T-cell (primary cell): ENCODE measurements at regions not wholly inside any gene's neighbourhood (a gene's known extent, or its start where the extent isn't known, plus 50 kb on each side); places are given as distances from the start of the nearest gene placed in this dataset.

ENCODE experiments used
- ATAC-seq, 4 experiments: fragments of 200-7000 bp in 3 of 4; fragments of 150-1000 bp in 1 of 4; cut with Tn5 transposase; replicated peaks in 1 of 4; 1 replicate in 3 of 4; 2 replicates in 1 of 4; pipeline ENCODE4 v1.10.0; 2021; ENCODE audit warnings: moderate library complexity in 3 of 4, mild to moderate bottlenecking in 2 of 4, moderate number of reproducible peaks in 1 of 4
- CTCF ChIA-PET, 2 donors: fragments of 300-600 bp; sonication (Branson Sonifier 250); formaldehyde crosslinking; loops; one replicate each; lab custom pipeline; 2022; ENCODE audit warnings: antibody characterized with exemption in 2 of 2; lab: Charles Lee
- POLR2A ChIA-PET, 2 donors: fragments of 300-600 bp; sonication (Branson Sonifier 250); formaldehyde crosslinking; loops; one replicate each; lab custom pipeline; 2022; ENCODE audit warnings: antibody characterized with exemption in 2 of 2; lab: Charles Lee
- DNase-seq, 35 experiments: peaks; one replicate each; pipeline versions ENCODE4 v3.0.0 to v3.0.0-alpha.2; 2013 to 2023
- H3K27ac ChIP-seq: one replicate; pipeline ENCODE4 v1.5.1; 2013; ENCODE audit warnings: low read length
- H3K27me3 ChIP-seq, 2 experiments: replicated peaks in 1 of 2; 1 replicate in 1 of 2; 2 replicates in 1 of 2; pipeline versions ENCODE4 v1.6.1 to v1.7.0; 2013; ENCODE audit warnings: low read length in 1 of 2, mixed read lengths in 1 of 2; ENCODE audit not compliant: control insufficient read depth in 2 of 2, insufficient read depth in 2 of 2; ENCODE audit errors: extremely low read depth in 1 of 2
- H3K36me3 ChIP-seq, 2 donors: 1 replicate in 1 of 2; 2 replicates in 1 of 2; pipeline versions ENCODE4 v1.6.1 to v1.7.0; 2013; ENCODE audit warnings: low read length in 1 of 2; ENCODE audit not compliant: control insufficient read depth in 2 of 2, insufficient read depth in 1 of 2; ENCODE audit errors: extremely low read depth in 1 of 2
- H3K4me1 ChIP-seq, 2 experiments: 1 replicate in 1 of 2; 2 replicates in 1 of 2; pipeline versions ENCODE4 v1.6.1 to v1.7.0; 2013; ENCODE audit warnings: low read length in 2 of 2, mixed read lengths in 1 of 2; ENCODE audit not compliant: insufficient read depth in 2 of 2, control insufficient read depth in 1 of 2; ENCODE audit errors: extremely low read depth in 1 of 2
- H3K4me3 ChIP-seq, 2 donors: 1 replicate in 1 of 2; 2 replicates in 1 of 2; pipeline versions ENCODE4 v1.5.1 to v1.7.0; 2013; ENCODE audit warnings: mild to moderate bottlenecking in 2 of 2, low read length in 1 of 2, moderate library complexity in 1 of 2; ENCODE audit not compliant: control insufficient read depth in 1 of 2; ENCODE audit errors: extremely low read depth in 1 of 2
- H3K9me3 ChIP-seq: 2 replicates; pipeline ENCODE4 v1.7.0; 2013
- H3K27ac Mint-ChIP-seq, 2 donors: one replicate each; pipeline ENCODE4 v1.8.0; 2020 to 2021; ENCODE audit warnings: mild to moderate bottlenecking in 2 of 2, mixed read lengths in 2 of 2
- H3K27me3 Mint-ChIP-seq, 2 donors: one replicate each; pipeline ENCODE4 v1.8.0; 2021 to 2022; ENCODE audit warnings: mixed read lengths in 2 of 2
- H3K36me3 Mint-ChIP-seq: one replicate; pipeline ENCODE4 v1.8.0; 2021; ENCODE audit warnings: mixed read lengths
- H3K4me1 Mint-ChIP-seq, 3 donors: one replicate each; pipeline ENCODE4 v1.8.0; 2020 to 2022; ENCODE audit warnings: mixed read lengths in 3 of 3, mild to moderate bottlenecking in 1 of 3
- H3K4me3 Mint-ChIP-seq, 3 donors: one replicate each; pipeline ENCODE4 v1.8.0; 2020 to 2022; ENCODE audit warnings: mild to moderate bottlenecking in 3 of 3, mixed read lengths in 3 of 3, moderate library complexity in 3 of 3
- H3K9me3 Mint-ChIP-seq, 3 donors: one replicate each; pipeline ENCODE4 v1.8.0; 2020 to 2022; ENCODE audit warnings: mixed read lengths in 3 of 3
- WGBS: methylation state at CpG from one replicate; pipeline ENCODE4 v1.1.5; 2013; ENCODE audit warnings: missing lambda C conversion rate; ENCODE audit not compliant: insufficient coverage; 5-methylcytosine and 5-hydroxymethylcytosine counted together

GRCh38 chr2:19659024-19659792, 242.6 kb downstream of the TTC32 start:
- Histone ChIP-seq H3K4me3 (no peak overlapping the region), H3K4me1 (no peaks in the 10 kb centered on the region), H3K27me3 (peaks cover 0 to 6% of the 10 kb centered on the region in 2 experiments), H3K9me3 (no peaks in the 10 kb centered on the region), H3K27ac (no peak overlapping the region), H3K36me3 (no peaks in the 10 kb centered on the region)
- Mint-ChIP-seq H3K4me3 (no peak overlapping the region), H3K4me1 (no peaks in the 10 kb centered on the region), H3K9me3 (no peaks in the 10 kb centered on the region), H3K36me3 (no peaks in the 10 kb centered on the region), H3K27me3 (peaks cover 7 to 13% of the 10 kb centered on the region in 2 donors), H3K27ac (no peak overlapping the region)
- CTCF ChIA-PET, result no interaction called here
- 60% methylated on average over 3 of the region's 3 CpGs for WGBS
- no peak for ATAC-seq
- DNase-seq, result no peak
- POLR2A ChIA-PET, result no interaction called here

GRCh38 chr2:19656011-19656410, 245.8 kb downstream of the TTC32 start:
- WGBS, result 83% methylated on average over 1 of the region's 1 CpG
- Histone ChIP-seq H3K9me3 (no peaks in the 10 kb centered on the region), H3K36me3 (no peaks in the 10 kb centered on the region), H3K27ac (no peak overlapping the region), H3K4me3 (no peak overlapping the region), H3K4me1 (no peaks in the 10 kb centered on the region), H3K27me3 (peaks cover 0 to 6% of the 10 kb centered on the region in 2 experiments)
- Mint-ChIP-seq H3K4me1 (no peaks in the 10 kb centered on the region), H3K4me3 (no peak overlapping the region), H3K27me3 (peaks cover 7% of the 10 kb centered on the region in 2 donors), H3K36me3 (no peaks in the 10 kb centered on the region), H3K27ac (no peak overlapping the region), H3K9me3 (no peaks in the 10 kb centered on the region)
- ChIA-PET POLR2A (no interaction called here), CTCF (no interaction called here)
- DNase-seq, result no peak
- ATAC-seq, result no peak

GRCh38 chr2:19654310-19655090, 247.3 kb downstream of the TTC32 start:
- Mint-ChIP-seq H3K4me1 (no peaks in the 10 kb centered on the region), H3K27me3 (peaks cover 10% of the 10 kb centered on the region in 2 donors), H3K36me3 (no peaks in the 10 kb centered on the region), H3K9me3 (no peaks in the 10 kb centered on the region), H3K27ac (no peak overlapping the region), H3K4me3 (no peak overlapping the region)
- Histone ChIP-seq H3K4me1 (no peaks in the 10 kb centered on the region), H3K4me3 (no peak overlapping the region), H3K9me3 (no peaks in the 10 kb centered on the region), H3K27me3 (peaks cover 0 to 6% of the 10 kb centered on the region in 2 experiments), H3K27ac (no peak overlapping the region), H3K36me3 (no peaks in the 10 kb centered on the region)
- ChIA-PET CTCF (no interaction called here), POLR2A (no interaction called here)
- no peak for DNase-seq
- ATAC-seq, result no peak
- WGBS, result 55% methylated on average over 4 of the region's 9 CpGs

- Mint-ChIP-seq H3K27me3 (peaks cover 10 to 17% of the 10 kb centered on the region in 2 donors), H3K4me3 (no peak overlapping the region), H3K27ac (no peak overlapping the region), H3K36me3 (no peaks in the 10 kb centered on the region), H3K9me3 (no peaks in the 10 kb centered on the region), H3K4me1 (no peaks in the 10 kb centered on the region)
- H3K36me3 ChIP-seq, result no peaks in the 10 kb centered on the region
- no peak for ATAC-seq
- H3K27ac ChIP-seq, result no peak overlapping the region
- no peak overlapping the region for H3K4me3 ChIP-seq
- 91% methylated on average over 10 of the region's 10 CpGs for WGBS
- DNase-seq, result no peak
- peaks cover 0 to 6% of the 10 kb centered on the region in 2 experiments for H3K27me3 ChIP-seq
- POLR2A ChIA-PET, result no interaction called here
- CTCF ChIA-PET, result interaction anchor here in 1 of 2 donors (0.6 kb wide), 1 partner anchor 1756 kb away, joined by 3 read pairs; no protein-coding TSS in a partner anchor
- H3K4me1 ChIP-seq, result no peaks in the 10 kb centered on the region
- no peaks in the 10 kb centered on the region for H3K9me3 ChIP-seq
Observed at GRCh38 chr2:19653509-19653908, 248.3 kb downstream of the TTC32 start.

GRCh38 chr2:19652811-19653210, 249.0 kb downstream of the TTC32 start:
- Mint-ChIP-seq H3K4me3 (no peak overlapping the region), H3K36me3 (no peaks in the 10 kb centered on the region), H3K27me3 (peaks cover 10 to 17% of the 10 kb centered on the region in 2 donors), H3K27ac (no peak overlapping the region), H3K4me1 (no peaks in the 10 kb centered on the region), H3K9me3 (no peaks in the 10 kb centered on the region)
- H3K4me3 ChIP-seq, result no peak overlapping the region
- no CpG with 5 or more reads among the region's 1 CpG for WGBS
- H3K4me1 ChIP-seq, result no peaks in the 10 kb centered on the region
- no peak for ATAC-seq
- H3K27ac ChIP-seq, result no peak overlapping the region
- ChIA-PET POLR2A (no interaction called here), CTCF (no interaction called here)
- H3K27me3 ChIP-seq, result peaks cover 0 to 6% of the 10 kb centered on the region in 2 experiments
- no peaks in the 10 kb centered on the region for H3K9me3 ChIP-seq
- H3K36me3 ChIP-seq, result no peaks in the 10 kb centered on the region
- no peak for DNase-seq

GRCh38 chr2:19651466-19651865, 250.3 kb downstream of the TTC32 start:
- DNase-seq (no peak), ATAC-seq (no peak)
- H3K27ac Mint-ChIP-seq, result no peak overlapping the region
- H3K4me3 Mint-ChIP-seq, result no peak overlapping the region
- POLR2A ChIA-PET, result no interaction called here
- no CpG with 5 or more reads among the region's 4 CpGs for WGBS
- H3K36me3 Mint-ChIP-seq, result no peaks in the 10 kb centered on the region
- H3K4me3 ChIP-seq, result no peak overlapping the region
- no peaks in the 10 kb centered on the region for H3K4me1 Mint-ChIP-seq
- H3K27me3 ChIP-seq, result peaks cover 0 to 4% of the 10 kb centered on the region in 2 experiments
- no peaks in the 10 kb centered on the region for H3K9me3 Mint-ChIP-seq
- no peaks in the 10 kb centered on the region for H3K36me3 ChIP-seq
- H3K4me1 ChIP-seq, result no peaks in the 10 kb centered on the region
- no peak overlapping the region for H3K27ac ChIP-seq
- no peaks in the 10 kb centered on the region for H3K9me3 ChIP-seq
- CTCF ChIA-PET, result interaction anchor here in 1 of 2 donors (0.7 kb wide), 1 partner anchor 13 kb away, joined by 3 read pairs; no protein-coding TSS in a partner anchor
- peaks cover 9 to 17% of the 10 kb centered on the region in 2 donors for H3K27me3 Mint-ChIP-seq
